RPMI8226 (cell line): ENCODE measurements at regions not wholly inside any gene's neighbourhood (a gene's known extent, or its start where the extent isn't known, plus 50 kb on each side); places are given as distances from the start of the nearest gene placed in this dataset.

Source experiments
- DNase-seq: peaks from one replicate; pipeline ENCODE4 v3.0.0-alpha.2; 2015

GRCh38 chr21:15327637-15328265, 263.0 kb upstream of the NRIP1 start:
- DNase-seq = no peak

DNA sequence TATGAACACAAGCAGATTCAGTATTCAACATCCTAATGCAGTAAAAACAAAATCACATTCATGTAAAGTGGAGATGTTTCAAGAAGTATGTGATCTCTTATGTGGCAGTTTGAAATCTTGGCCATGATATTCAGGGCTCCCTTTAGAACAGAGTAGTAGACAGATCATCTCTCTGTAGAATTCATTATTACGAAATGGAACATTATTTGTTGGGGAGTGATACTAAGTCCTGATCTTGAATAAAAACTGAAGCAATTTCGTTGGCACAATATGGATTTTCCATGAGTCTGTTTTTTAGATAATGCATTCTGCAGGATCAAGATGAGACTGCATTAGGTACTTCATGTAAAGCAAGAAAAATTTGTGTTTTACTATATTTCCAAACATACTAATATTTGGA, 264.4 kb upstream of the NRIP1 start:
- DNase-seq = no peak

DNA sequence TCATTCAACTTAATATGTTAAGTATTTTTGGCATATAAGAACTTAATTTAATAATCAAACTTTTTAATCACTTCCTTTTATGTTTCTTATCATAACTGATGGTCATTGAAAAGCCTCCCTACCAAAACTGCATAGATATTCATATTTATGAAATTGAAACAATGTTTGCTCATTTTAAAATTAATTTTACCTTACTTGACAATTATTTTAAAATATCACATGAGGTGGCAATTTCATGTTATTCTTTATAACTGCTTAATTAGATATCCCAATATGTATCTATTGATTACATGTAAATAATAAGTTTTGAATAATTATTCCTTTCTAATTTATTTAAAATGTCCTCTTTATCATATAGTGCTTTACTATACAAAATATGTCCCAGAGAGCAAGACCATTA, 266.1 kb upstream of the NRIP1 start:
- no peak for DNase-seq

DNA sequence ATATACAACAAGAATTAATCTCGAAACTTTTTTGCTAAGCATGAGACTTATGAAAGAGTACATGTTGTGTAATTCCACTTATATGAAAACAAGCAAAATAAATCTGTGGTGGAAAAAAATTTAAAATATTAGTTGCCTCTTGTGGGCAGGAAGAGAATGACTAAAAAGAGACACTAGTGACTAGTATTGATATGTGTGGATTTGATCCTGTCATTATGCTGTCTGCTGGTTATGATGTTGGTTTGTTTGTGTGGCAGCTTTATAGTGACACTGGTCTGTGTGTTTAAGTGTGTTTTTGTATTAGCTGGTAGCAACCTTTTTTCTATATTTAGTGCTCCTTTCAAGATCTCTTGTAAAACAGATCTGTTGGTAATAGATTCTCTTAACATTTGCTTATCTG, 267.8 kb upstream of the NRIP1 start:
- no peak for DNase-seq

DNA sequence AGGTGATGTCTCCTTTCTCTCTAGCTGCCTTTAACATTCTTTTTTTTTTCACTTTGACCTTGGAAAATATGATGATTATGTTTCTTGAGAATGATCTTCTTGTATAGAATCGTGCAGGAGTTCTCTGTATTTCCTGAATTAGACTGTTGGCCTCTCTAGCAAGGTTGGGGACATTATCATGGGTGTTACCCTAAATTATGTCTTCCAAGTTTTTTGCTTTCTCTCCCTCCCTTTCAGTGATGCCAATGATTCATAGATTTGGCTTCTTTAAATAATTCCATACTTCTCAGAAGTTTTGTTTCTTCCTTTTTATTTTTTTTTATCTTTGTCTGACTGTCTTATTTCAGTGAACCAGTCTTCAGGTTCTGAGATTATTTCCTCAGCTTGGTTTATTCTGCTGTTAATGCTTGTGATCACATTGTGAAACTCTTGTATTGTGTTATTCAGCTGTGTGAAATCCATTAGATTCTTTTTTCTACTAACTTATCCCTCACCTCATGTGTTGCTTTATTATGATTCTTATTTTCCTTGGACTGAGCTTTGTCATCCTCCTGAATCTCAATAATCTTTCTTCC, 268.4 kb upstream of the NRIP1 start:
- DNase-seq = no peak

GRCh38 chr21:15333951-15334350, 269.2 kb upstream of the NRIP1 start:
- no peak for DNase-seq

- no peak for DNase-seq
These were observed 278.3 kb upstream of the NRIP1 start for GRCh38 chr21:15343066-15343465.

- DNase-seq = no peak
These were observed 287.2 kb upstream of the NRIP1 start for GRCh38 chr21:15352009-15352408.

- DNase-seq = no peak
These were observed 288.7 kb upstream of the NRIP1 start for GRCh38 chr21:15353546-15353945.

- no peak for DNase-seq
These were observed 289.7 kb upstream of the NRIP1 start for GRCh38 chr21:15354516-15354915.

DNA sequence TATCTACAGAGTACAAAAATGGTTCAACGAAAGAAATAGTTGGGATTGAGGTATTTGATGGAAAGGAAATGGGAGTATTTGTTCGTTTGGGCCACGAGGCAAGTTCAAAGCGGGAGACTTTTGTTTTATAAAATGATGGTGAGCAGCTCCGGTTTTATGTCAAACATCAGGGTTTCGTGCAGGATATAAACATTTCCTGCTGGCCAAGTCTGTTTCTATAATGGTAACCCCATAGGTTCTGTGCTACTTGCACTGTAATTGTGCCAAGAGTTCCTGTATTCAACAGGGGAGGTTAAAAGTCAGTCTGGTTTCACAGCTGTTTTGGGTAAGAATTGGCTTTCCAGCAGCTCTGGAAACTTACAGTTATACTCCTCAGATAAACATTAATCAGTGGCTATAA, 290.3 kb upstream of the NRIP1 start:
- DNase-seq = no peak

DNA sequence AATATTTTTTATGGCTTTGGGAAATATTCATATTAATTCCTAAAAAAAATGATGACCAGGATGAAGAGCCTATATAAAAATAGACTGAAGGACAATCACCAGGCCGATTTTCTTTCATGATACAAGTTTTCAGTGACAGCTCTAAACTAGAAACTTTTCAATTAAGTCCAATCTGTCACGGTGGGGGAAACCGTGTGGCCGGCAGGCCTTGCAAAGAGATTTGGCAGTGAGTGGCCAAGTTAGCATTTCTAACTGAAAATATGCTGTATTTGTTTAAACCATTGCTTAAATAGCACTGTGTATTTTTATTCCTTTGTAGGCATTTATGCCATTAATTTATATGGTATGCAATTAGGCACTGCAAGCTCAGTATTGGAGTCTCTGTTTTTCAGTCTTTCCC, 294.5 kb upstream of the NRIP1 start:
- DNase-seq = no peak

- DNase-seq = no peak
These were observed 297.7 kb upstream of the NRIP1 start for GRCh38 chr21:15362458-15362857.

GRCh38 chr21:15363921-15364320, 299.1 kb upstream of the NRIP1 start:
- DNase-seq = no peak

DNA sequence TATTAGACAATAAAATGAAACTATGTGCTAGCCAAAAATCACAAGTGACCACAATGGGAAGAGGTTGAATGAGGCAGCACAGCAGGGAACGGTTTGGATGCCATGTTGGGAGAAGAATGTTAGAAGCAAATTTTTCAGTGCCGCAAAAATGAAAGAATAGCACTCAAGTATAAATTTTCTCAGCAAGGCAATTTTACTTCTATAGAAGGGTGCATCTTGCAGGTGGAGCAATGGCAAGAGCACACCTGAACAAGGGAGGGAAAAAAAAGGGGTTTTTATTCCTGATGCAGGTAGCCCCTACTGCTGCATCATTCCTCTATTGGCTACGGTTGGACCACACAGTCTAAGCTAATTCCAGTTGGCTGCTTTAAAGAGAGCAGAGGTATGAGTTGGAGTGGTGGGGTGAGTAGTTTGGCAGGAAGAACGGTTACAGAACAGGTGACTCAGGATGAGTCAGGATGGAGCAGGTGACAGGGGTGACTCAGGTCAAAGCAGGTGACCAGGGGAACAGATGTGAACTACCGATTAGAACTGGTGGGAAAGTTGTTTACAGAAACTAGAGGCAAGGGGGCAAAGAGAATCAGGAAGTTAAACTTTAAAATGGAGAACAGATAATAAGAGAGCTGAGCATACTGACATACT, 301.1 kb upstream of the NRIP1 start:
- DNase-seq = no peak

GRCh38 chr21:15366555-15366954, 301.8 kb upstream of the NRIP1 start:
- no peak for DNase-seq

DNA sequence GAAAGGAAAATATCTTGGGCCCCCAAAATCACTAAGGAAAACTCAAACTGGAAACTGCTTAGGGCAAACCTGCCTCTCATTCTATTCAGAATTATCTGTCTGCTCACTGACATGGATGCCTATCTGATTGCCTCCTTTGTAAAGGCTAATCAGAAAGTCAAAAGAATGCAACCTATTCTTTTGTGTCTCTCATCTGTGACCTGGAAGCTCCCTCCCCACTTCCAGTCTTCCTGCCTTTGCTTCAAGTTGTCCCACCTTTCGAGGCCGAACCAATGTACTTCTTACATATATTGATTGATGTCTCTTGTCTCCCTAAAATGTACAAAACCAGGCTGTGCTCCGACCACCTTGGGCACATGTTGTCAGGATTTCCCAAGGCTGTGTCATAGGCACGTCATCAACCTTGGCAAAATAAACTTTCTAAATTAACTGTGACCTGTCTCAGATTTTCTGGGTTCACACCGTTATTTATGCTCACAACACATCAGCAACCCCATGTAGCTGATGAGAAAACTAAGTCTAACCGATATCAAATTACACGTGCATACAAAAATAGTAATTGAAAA, 302.3 kb upstream of the NRIP1 start:
- DNase-seq = no peak

GRCh38 chr21:15370462-15370975, 305.7 kb upstream of the NRIP1 start:
- DNase-seq = no peak

DNA sequence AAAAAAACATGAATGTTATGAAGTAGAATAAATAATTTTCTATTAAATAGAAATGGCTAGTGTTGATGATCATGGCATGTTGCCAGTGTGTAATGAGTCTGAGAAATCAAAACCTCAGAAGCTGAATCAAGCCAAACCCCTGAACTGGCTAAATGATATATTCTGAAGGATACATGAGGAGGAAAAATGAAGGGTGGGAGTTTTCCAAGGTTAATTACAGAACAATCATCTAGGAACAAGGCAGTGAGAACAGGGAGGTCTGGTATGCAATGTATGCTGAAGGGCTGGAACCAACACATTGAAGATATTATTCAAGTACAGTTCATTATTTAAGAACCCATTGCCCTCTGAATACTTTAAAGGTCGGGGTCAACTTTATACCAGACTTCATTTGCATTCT, 309.1 kb upstream of the NRIP1 start:
- DNase-seq = no peak

- DNase-seq = no peak
These were observed 315.0 kb upstream of the NRIP1 start for GRCh38 chr21:15379776-15380175.

DNA sequence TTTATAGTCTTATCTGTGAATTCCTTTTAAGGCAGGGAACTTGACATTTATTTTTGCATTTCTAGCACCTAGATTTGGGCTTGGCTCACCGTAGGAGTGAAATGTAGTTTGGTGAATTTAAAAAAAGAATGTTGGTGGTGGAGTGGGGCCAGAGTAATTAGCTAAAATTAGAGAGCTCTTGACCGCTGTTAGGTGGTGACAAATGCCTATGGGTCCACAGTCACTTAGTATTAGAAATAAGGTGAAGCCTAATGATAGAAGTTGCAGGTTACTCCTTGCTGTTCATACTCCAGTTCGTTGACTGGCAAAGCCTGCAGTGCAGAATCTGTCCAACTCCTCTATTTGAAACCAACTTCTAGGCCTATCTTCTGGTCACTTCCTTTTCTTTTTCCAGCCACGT, 318.8 kb upstream of the NRIP1 start:
- DNase-seq = no peak

- no peak for DNase-seq
These were observed 325.2 kb upstream of the NRIP1 start for GRCh38 chr21:15390049-15390448.

DNA sequence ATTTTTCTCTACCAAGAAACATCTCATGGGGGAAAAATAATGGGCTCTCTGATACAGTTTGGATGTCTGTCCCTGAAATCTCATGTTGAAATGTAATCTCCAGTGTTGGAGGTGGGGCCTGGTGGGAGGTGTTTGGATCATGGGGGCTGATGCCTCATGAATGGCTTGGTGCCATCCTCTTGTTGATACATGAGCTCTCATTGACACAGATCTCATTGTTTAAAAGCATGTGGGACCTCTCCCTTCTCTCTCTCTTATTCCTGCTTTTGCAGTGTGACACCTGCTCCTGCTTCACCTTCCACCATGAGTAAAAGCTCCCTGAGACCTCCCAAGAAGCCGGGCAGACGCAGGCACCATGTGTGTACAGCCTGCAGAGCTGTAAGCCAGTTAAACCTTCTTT, 332.5 kb upstream of the NRIP1 start:
- no peak for DNase-seq

GRCh38 chr21:15400905-15401304, 328.9 kb upstream of the USP25 start:
- DNase-seq = no peak
